ENCODE measurements at regions not wholly inside any gene's neighbourhood (a gene's known extent, or its start where the extent isn't known, plus 50 kb on each side); places are given as distances from the start of the nearest gene placed in this dataset.

DNA sequence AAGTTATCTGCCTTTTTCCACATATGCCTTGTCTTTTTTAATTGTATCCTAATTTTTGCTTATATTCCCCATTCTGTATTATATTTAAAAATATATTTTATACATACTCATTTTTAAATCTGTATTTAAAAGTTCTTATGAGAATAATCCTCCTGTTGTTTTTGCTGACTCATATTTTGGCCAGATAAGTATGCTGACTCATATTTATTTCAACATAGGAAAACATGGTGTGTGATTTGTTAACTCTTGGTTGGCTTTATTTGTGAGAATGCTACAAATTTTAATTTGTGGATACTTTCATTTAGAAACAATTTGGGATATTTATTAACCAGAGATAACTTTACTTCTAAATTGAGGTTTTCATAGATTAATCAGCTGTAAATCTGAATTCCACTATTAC is 587.7 kb downstream of the CPS1 start:
- peak overlapping the region; percentile 54 to 63 for H3K27ac ChIP-seq
- H3K4me1 ChIP-seq, result peaks cover 15% of the 10 kb centered on the region
- DNase-seq (ENCODE audit: low read depth in 1 of 2, low spot score in 1 of 2) (peak in 1 of 2 experiments; percentile 48), FAIRE-seq (no peak), ATAC-seq (peak in 1 of 2 experiments; percentile 50; a peak in 1 of 6 replicates)
- no peaks in the 10 kb centered on the region for H3K9me3 ChIP-seq
- ChIA-PET POLR2A (no interaction called here), CTCF (interaction anchor here (1.3 kb wide), 1 partner anchor 13 kb away, joined by 3 read pairs; no protein-coding TSS in a partner anchor)
- no peak overlapping the region for H3K4me3 ChIP-seq
- H3K4me2 ChIP-seq, result peak overlapping the region; percentile 43; the same call in 2 of the 3 replicates
- TF ChIP-seq MAZ (IDR thresholded peaks at IDR 0.05; ENCODE audit: borderline replicate concordance, low read depth, low read length) (no peak), RCOR1 (IDR thresholded peaks at IDR 0.05; ENCODE audit: low read depth, low read length) (no peak), JUNB (IDR thresholded peaks at IDR 0.05) (peak; percentile 61), FOSL2 (IDR thresholded peaks at IDR 0.05) (peak; percentile 41; the same call in 1 of the 2 replicates), FOSL2 (CRISPR knock-in tag; IDR thresholded peaks at IDR 0.05) (peak; percentile 87), CEBPB (IDR thresholded peaks at IDR 0.05) (peak in 1 of 2 experiments; percentile 76; a peak in 2 of 4 replicates), NR3C1 (IDR thresholded peaks at IDR 0.05) (no peak), BHLHE40 (IDR thresholded peaks at IDR 0.05; ENCODE audit: low read depth, low read length) (no peak), MYC (IDR thresholded peaks at IDR 0.05; ENCODE audit: borderline replicate concordance, low read length) (no peak), RFX5 (IDR thresholded peaks at IDR 0.05) (no peak), ATOH8 (CRISPR knock-in tag; IDR thresholded peaks at IDR 0.05; ENCODE audit: low read depth) (no peak), FOXS1 (CRISPR knock-in tag; IDR thresholded peaks at IDR 0.05) (no peak), ZSCAN20 (CRISPR knock-in tag; IDR thresholded peaks at IDR 0.05) (no peak), SREBF2 (IDR thresholded peaks at IDR 0.05) (no peak), FOSB (CRISPR knock-in tag; IDR thresholded peaks at IDR 0.05) (no peak), PHF8 (IDR thresholded peaks at IDR 0.05; ENCODE audit: borderline replicate concordance, low read depth) (no peak), EP300 (IDR thresholded peaks at IDR 0.05) (no peak), RNF2 (IDR thresholded peaks at IDR 0.05; ENCODE audit: borderline replicate concordance, low read depth) (no peak), ZFP36 (IDR thresholded peaks at IDR 0.05; ENCODE audit: borderline replicate concordance, partially characterized antibody) (no peak), HDAC2 (IDR thresholded peaks at IDR 0.05) (no peak), HOXA7 (CRISPR knock-in tag; IDR thresholded peaks at IDR 0.05) (no peak), CHD2 (IDR thresholded peaks at IDR 0.05; ENCODE audit: low read length, partially characterized antibody) (no peak), EHMT2 (IDR thresholded peaks at IDR 0.05; ENCODE audit: low read depth) (no peak), CHD4 (IDR thresholded peaks at IDR 0.05; ENCODE audit: borderline replicate concordance) (no peak), TP53 (CRISPR knock-in tag; IDR thresholded peaks at IDR 0.05) (no peak), HOXB5 (CRISPR knock-in tag; IDR thresholded peaks at IDR 0.05) (no peak), MAFK (IDR thresholded peaks at IDR 0.05; ENCODE audit: partially characterized antibody) (peak; percentile 98), HEYL (CRISPR knock-in tag; IDR thresholded peaks at IDR 0.05) (no peak), KDM1A (IDR thresholded peaks at IDR 0.05; ENCODE audit: low read depth) (no peak), NFE2L2 (conservative IDR thresholded peaks at IDR 0.05; ENCODE audit: low read length) (peak; percentile 87), SMC3 (IDR thresholded peaks at IDR 0.05) (no peak), POLR2A (IDR thresholded peaks at IDR 0.05; ENCODE audit: low read length) (no peak), CBX8 (IDR thresholded peaks at IDR 0.05) (no peak), HOXB13 (CRISPR knock-in tag; IDR thresholded peaks at IDR 0.05; ENCODE audit: low read depth) (no peak)
- TF ChIP-seq, protein P1, sequence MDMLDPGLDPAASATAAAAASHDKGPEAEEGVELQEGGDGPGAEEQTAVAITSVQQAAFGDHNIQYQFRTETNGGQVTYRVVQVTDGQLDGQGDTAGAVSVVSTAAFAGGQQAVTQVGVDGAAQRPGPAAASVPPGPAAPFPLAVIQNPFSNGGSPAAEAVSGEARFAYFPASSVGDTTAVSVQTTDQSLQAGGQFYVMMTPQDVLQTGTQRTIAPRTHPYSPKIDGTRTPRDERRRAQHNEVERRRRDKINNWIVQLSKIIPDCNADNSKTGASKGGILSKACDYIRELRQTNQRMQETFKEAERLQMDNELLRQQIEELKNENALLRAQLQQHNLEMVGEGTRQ (IDR thresholded peaks at IDR 0.05), result no peak
- TF ChIP-seq, protein P2, sequence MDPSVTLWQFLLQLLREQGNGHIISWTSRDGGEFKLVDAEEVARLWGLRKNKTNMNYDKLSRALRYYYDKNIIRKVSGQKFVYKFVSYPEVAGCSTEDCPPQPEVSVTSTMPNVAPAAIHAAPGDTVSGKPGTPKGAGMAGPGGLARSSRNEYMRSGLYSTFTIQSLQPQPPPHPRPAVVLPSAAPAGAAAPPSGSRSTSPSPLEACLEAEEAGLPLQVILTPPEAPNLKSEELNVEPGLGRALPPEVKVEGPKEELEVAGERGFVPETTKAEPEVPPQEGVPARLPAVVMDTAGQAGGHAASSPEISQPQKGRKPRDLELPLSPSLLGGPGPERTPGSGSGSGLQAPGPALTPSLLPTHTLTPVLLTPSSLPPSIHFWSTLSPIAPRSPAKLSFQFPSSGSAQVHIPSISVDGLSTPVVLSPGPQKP (IDR thresholded peaks at IDR 0.05; ENCODE audit: low read depth, low read length), result no peak
- TF ChIP-seq, protein P3, sequence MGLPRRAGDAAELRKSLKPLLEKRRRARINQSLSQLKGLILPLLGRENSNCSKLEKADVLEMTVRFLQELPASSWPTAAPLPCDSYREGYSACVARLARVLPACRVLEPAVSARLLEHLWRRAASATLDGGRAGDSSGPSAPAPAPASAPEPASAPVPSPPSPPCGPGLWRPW (IDR thresholded peaks at IDR 0.05), result no peak
- TF ChIP-seq, protein P4, sequence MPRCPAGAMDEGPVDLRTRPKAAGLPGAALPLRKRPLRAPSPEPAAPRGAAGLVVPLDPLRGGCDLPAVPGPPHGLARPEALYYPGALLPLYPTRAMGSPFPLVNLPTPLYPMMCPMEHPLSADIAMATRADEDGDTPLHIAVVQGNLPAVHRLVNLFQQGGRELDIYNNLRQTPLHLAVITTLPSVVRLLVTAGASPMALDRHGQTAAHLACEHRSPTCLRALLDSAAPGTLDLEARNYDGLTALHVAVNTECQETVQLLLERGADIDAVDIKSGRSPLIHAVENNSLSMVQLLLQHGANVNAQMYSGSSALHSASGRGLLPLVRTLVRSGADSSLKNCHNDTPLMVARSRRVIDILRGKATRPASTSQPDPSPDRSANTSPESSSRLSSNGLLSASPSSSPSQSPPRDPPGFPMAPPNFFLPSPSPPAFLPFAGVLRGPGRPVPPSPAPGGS (IDR thresholded peaks at IDR 0.05), result no peak
- TF ChIP-seq, protein P5, sequence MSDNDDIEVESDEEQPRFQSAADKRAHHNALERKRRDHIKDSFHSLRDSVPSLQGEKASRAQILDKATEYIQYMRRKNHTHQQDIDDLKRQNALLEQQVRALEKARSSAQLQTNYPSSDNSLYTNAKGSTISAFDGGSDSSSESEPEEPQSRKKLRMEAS (IDR thresholded peaks at IDR 0.05), result no peak
- TF ChIP-seq, protein P6, sequence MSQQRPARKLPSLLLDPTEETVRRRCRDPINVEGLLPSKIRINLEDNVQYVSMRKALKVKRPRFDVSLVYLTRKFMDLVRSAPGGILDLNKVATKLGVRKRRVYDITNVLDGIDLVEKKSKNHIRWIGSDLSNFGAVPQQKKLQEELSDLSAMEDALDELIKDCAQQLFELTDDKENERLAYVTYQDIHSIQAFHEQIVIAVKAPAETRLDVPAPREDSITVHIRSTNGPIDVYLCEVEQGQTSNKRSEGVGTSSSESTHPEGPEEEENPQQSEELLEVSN (IDR thresholded peaks at IDR 0.05; ENCODE audit: borderline replicate concordance, low read depth), result no peak
- TF ChIP-seq, protein P7, sequence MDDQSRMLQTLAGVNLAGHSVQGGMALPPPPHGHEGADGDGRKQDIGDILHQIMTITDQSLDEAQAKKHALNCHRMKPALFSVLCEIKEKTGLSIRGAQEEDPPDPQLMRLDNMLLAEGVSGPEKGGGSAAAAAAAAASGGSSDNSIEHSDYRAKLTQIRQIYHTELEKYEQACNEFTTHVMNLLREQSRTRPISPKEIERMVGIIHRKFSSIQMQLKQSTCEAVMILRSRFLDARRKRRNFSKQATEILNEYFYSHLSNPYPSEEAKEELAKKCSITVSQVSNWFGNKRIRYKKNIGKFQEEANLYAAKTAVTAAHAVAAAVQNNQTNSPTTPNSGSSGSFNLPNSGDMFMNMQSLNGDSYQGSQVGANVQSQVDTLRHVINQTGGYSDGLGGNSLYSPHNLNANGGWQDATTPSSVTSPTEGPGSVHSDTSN (IDR thresholded peaks at IDR 0.05), result no peak

Measured in A549 (cell line).